Fibroblast of lung (primary cell): ENCODE measurements at regions not wholly inside any gene's neighbourhood (a gene's known extent, or its start where the extent isn't known, plus 50 kb on each side); places are given as distances from the start of the nearest gene placed in this dataset.

ENCODE experiments used
- DNase-seq, 2 donors: peaks; one replicate each; pipeline versions ENCODE4 v3.0.0 to v3.0.0-alpha.2; 2010; ENCODE audit warnings: low read depth in 2 of 2
- H2AFZ ChIP-seq: 2 replicates; pipeline ENCODE4 v1.5.1; 2012; ENCODE audit warnings: low read length, control low read depth, inconsistent platforms
- H3K27ac ChIP-seq: 2 replicates; pipeline ENCODE4 v1.5.1; 2011; ENCODE audit warnings: low read length, control low read depth; ENCODE audit not compliant: insufficient read depth
- H3K27me3 ChIP-seq: 2 replicates; pipeline ENCODE4 v1.5.1; 2011; ENCODE audit warnings: mild to moderate bottlenecking, low read length; ENCODE audit not compliant: control insufficient read depth, insufficient read depth
- H3K36me3 ChIP-seq: 2 replicates; pipeline ENCODE4 v1.5.1; 2011; ENCODE audit warnings: low read length; ENCODE audit not compliant: control insufficient read depth, insufficient read depth
- H3K4me1 ChIP-seq: 2 replicates; pipeline ENCODE4 v1.5.1; 2011; ENCODE audit warnings: low read length; ENCODE audit not compliant: control insufficient read depth, insufficient read depth; ENCODE audit errors: extremely low read depth
- H3K4me2 ChIP-seq: 2 replicates; pipeline ENCODE4 v1.5.1; 2011; ENCODE audit warnings: low read length, control low read depth; ENCODE audit not compliant: insufficient read depth; ENCODE audit errors: extremely low read depth
- H3K4me3 ChIP-seq, 4 experiments: fragments of 200-600 bp in 1 of 4; sonication (generic) in 1 of 4; replicated peaks in 1 of 4; 2 replicates each; pipeline ENCODE4 v1.5.1; 2011 to 2016; ENCODE audit warnings: low read length in 4 of 4, low read depth in 3 of 4, mild to moderate bottlenecking in 3 of 4, control low read depth in 2 of 4, inconsistent platforms in 1 of 4, mixed read lengths in 1 of 4; ENCODE audit not compliant: insufficient read depth in 1 of 4; ENCODE audit errors: control extremely low read depth in 1 of 4
- H3K79me2 ChIP-seq: 2 replicates; pipeline ENCODE4 v1.5.1; 2012; ENCODE audit warnings: mild to moderate bottlenecking, low read length, inconsistent platforms; ENCODE audit not compliant: control insufficient read depth, insufficient read depth
- H3K9ac ChIP-seq: 2 replicates; pipeline ENCODE4 v1.5.1; 2011; ENCODE audit warnings: mild to moderate bottlenecking, low read length, control low read depth; ENCODE audit not compliant: insufficient read depth
- H3K9me3 ChIP-seq: 2 replicates; pipeline ENCODE4 v1.5.1; 2012; ENCODE audit warnings: low read depth, low read length; ENCODE audit not compliant: control insufficient read depth, insufficient read depth
- H4K20me1 ChIP-seq: 2 replicates; pipeline ENCODE4 v1.5.1; 2011; ENCODE audit warnings: low read length; ENCODE audit not compliant: control insufficient read depth, insufficient read depth; ENCODE audit errors: extremely low read depth
- CTCF ChIP-seq, 2 donors: IDR thresholded peaks in 1 of 2; conservative IDR thresholded peaks in 1 of 2; 1 replicate in 1 of 2; 2 replicates in 1 of 2; pipeline ENCODE4 v1.5.1; 2011 to 2012; ENCODE audit warnings: low read length in 2 of 2, control low read depth in 1 of 2, inconsistent platforms in 1 of 2, low read depth in 1 of 2, mild to moderate bottlenecking in 1 of 2
- EZH2 ChIP-seq: IDR thresholded peaks from 2 replicates; pipeline ENCODE4 v1.5.1; 2012; ENCODE audit warnings: low read length, control low read depth, mild to moderate bottlenecking; ENCODE audit errors: missing control alignments

DNA sequence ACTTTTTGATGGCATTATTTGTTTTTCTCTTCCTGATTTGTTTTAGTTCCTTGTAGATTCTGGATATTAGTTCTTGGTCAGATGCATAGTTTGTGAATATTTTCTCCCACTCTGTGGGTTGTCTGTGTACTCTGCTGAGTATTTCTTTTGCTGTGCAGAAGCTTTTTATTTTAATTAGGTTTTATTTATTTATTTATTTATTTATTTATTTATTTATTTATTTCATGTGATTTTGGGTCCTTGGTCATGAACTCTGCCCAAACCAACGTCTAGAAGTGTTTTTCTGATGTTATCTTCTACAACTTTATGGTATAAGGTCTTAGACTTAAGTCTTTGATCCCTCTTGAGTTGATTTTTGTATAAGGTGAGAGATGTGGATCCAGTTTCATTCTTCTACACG is 292.2 kb downstream of the CDH7 start:
- H2AFZ ChIP-seq: no peak overlapping the region
- H3K4me2 ChIP-seq: no peak overlapping the region
- H3K27ac ChIP-seq: no peak overlapping the region
- no peak for DNase-seq
- no peaks in the 10 kb centered on the region for H3K27me3 ChIP-seq
- H3K4me1 ChIP-seq: no peaks in the 10 kb centered on the region
- TF ChIP-seq CTCF (conservative IDR thresholded peaks at IDR 0.05 in 1 of 2, IDR thresholded peaks at IDR 0.05 in 1 of 2; ENCODE audit: low read depth in 1 of 2, low read length in 2 of 2): no peak
- no peak for TF ChIP-seq EZH2
- H4K20me1 ChIP-seq: no peaks in the 10 kb centered on the region
- no peaks in the 10 kb centered on the region for H3K9me3 ChIP-seq
- no peak overlapping the region for H3K9ac ChIP-seq
- H3K4me3 ChIP-seq: no peak overlapping the region
- H3K36me3 ChIP-seq: no peaks in the 10 kb centered on the region
- no peaks in the 10 kb centered on the region for H3K79me2 ChIP-seq

- no peaks in the 10 kb centered on the region for H4K20me1 ChIP-seq
- no peak overlapping the region for H2AFZ ChIP-seq
- H3K27me3 ChIP-seq: no peaks in the 10 kb centered on the region
- no peaks in the 10 kb centered on the region for H3K79me2 ChIP-seq
- no peak overlapping the region for H3K4me2 ChIP-seq
- no peaks in the 10 kb centered on the region for H3K4me1 ChIP-seq
- H3K36me3 ChIP-seq: no peaks in the 10 kb centered on the region
- H3K9me3 ChIP-seq: no peaks in the 10 kb centered on the region
- TF ChIP-seq CTCF (conservative IDR thresholded peaks at IDR 0.05 in 1 of 2, IDR thresholded peaks at IDR 0.05 in 1 of 2; ENCODE audit: low read depth in 1 of 2, low read length in 2 of 2): no peak
- TF ChIP-seq EZH2: no peak
- peak; percentile 26 to 27 for DNase-seq
- no peak overlapping the region for H3K4me3 ChIP-seq
- H3K9ac ChIP-seq: no peak overlapping the region
- no peak overlapping the region for H3K27ac ChIP-seq
Observed at GRCh38 chr18:66013969-66014368, 263.2 kb downstream of the CDH7 start.

DNA sequence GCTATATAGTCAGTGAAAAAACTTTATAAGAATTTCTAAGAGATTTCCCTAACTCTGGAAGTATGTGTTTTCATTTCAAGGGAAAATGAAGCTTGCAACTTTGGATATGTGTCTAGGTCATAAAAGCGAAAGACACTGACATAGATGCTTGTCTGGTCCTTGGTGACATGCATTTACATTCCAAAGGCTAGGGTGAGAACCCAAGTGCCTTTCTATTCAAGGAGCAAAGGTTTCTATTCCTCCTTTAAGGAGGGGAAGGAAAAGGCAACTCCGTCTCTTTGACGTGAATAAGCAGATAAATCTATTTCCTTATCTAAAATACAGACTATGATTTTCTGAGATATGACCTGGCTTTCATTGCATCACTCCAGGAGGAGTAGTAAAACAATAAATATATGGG is 261.1 kb downstream of the CDH7 start:
- no peaks in the 10 kb centered on the region for H3K27me3 ChIP-seq
- H3K4me3 ChIP-seq: no peak overlapping the region
- no peaks in the 10 kb centered on the region for H3K79me2 ChIP-seq
- H3K9me3 ChIP-seq: no peaks in the 10 kb centered on the region
- H3K36me3 ChIP-seq: no peaks in the 10 kb centered on the region
- DNase-seq: no peak
- TF ChIP-seq EZH2: no peak
- no peak for TF ChIP-seq CTCF (conservative IDR thresholded peaks at IDR 0.05 in 1 of 2, IDR thresholded peaks at IDR 0.05 in 1 of 2; ENCODE audit: low read depth in 1 of 2, low read length in 2 of 2)
- H3K27ac ChIP-seq: no peak overlapping the region
- H3K4me2 ChIP-seq: no peak overlapping the region
- no peak overlapping the region for H3K9ac ChIP-seq
- no peaks in the 10 kb centered on the region for H3K4me1 ChIP-seq
- H4K20me1 ChIP-seq: no peaks in the 10 kb centered on the region
- H2AFZ ChIP-seq: no peak overlapping the region
